NB4 (cell line): ENCODE measurements at regions not wholly inside any gene's neighbourhood (a gene's known extent, or its start where the extent isn't known, plus 50 kb on each side); places are given as distances from the start of the nearest gene placed in this dataset.
"Not testable (repeated sequence)": the region's sequence is repeated elsewhere in the genome, so short reads cannot be mapped to it uniquely, and the experiment has no call there.

Experiments used
- POLR2A ChIP-seq: IDR thresholded peaks from 2 replicates; pipeline ENCODE4 v1.6.1; 2011; ENCODE audit warnings: mild to moderate bottlenecking; ENCODE audit not compliant: insufficient read length; ENCODE audit errors: extremely low read depth
- TF ChIP-seq, protein P1 (sequence below): IDR thresholded peaks from one replicate; pipeline ENCODE4 v1.5.1; 2012; ENCODE audit warnings: low read depth, low read length

DNA sequence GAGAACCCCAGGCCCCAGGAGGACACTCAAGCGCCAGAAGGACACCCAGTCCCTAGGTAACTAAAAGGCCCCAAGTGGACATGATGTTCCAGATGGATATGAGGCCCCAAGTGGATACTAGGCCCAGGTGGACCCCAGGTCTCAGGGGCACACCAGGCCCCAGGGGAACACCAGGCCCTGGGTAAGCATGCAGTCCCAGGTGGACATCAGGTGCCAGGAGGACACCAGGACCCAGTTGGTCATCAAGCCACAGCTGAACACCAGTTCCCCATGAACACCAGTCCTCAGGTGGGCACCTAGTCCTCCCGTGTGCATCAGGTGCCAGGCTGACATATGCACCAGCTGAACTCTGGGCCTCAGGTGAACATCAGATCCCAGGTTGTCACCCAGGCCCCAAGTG is 1488.8 kb upstream of the TPTE start:
- TF ChIP-seq, protein P1, sequence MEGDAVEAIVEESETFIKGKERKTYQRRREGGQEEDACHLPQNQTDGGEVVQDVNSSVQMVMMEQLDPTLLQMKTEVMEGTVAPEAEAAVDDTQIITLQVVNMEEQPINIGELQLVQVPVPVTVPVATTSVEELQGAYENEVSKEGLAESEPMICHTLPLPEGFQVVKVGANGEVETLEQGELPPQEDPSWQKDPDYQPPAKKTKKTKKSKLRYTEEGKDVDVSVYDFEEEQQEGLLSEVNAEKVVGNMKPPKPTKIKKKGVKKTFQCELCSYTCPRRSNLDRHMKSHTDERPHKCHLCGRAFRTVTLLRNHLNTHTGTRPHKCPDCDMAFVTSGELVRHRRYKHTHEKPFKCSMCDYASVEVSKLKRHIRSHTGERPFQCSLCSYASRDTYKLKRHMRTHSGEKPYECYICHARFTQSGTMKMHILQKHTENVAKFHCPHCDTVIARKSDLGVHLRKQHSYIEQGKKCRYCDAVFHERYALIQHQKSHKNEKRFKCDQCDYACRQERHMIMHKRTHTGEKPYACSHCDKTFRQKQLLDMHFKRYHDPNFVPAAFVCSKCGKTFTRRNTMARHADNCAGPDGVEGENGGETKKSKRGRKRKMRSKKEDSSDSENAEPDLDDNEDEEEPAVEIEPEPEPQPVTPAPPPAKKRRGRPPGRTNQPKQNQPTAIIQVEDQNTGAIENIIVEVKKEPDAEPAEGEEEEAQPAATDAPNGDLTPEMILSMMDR, result not testable (repeated sequence)
- TF ChIP-seq POLR2A, result not testable (repeated sequence)
